ENCODE measurements at regions not wholly inside any gene's neighbourhood (a gene's known extent, or its start where the extent isn't known, plus 50 kb on each side); places are given as distances from the start of the nearest gene placed in this dataset.

- Histone ChIP-seq H3K9me3 (ENCODE audit: control insufficient read depth, insufficient read depth, low read depth, low read length) (no peaks in the 10 kb centered on the region), H3K36me3 (ENCODE audit: control insufficient read depth in 2 of 2, insufficient read depth in 1 of 2, low read length in 2 of 2) (no peaks in the 10 kb centered on the region), H3K4me3 (ENCODE audit: low read depth, low read length) (no peak overlapping the region), H3K4me1 (ENCODE audit: control insufficient read depth, insufficient read depth, low read length) (no peaks in the 10 kb centered on the region), H3K27ac (ENCODE audit: extremely low read depth, low read depth, low read length) (no peak overlapping the region)
- TF ChIP-seq, protein P1, sequence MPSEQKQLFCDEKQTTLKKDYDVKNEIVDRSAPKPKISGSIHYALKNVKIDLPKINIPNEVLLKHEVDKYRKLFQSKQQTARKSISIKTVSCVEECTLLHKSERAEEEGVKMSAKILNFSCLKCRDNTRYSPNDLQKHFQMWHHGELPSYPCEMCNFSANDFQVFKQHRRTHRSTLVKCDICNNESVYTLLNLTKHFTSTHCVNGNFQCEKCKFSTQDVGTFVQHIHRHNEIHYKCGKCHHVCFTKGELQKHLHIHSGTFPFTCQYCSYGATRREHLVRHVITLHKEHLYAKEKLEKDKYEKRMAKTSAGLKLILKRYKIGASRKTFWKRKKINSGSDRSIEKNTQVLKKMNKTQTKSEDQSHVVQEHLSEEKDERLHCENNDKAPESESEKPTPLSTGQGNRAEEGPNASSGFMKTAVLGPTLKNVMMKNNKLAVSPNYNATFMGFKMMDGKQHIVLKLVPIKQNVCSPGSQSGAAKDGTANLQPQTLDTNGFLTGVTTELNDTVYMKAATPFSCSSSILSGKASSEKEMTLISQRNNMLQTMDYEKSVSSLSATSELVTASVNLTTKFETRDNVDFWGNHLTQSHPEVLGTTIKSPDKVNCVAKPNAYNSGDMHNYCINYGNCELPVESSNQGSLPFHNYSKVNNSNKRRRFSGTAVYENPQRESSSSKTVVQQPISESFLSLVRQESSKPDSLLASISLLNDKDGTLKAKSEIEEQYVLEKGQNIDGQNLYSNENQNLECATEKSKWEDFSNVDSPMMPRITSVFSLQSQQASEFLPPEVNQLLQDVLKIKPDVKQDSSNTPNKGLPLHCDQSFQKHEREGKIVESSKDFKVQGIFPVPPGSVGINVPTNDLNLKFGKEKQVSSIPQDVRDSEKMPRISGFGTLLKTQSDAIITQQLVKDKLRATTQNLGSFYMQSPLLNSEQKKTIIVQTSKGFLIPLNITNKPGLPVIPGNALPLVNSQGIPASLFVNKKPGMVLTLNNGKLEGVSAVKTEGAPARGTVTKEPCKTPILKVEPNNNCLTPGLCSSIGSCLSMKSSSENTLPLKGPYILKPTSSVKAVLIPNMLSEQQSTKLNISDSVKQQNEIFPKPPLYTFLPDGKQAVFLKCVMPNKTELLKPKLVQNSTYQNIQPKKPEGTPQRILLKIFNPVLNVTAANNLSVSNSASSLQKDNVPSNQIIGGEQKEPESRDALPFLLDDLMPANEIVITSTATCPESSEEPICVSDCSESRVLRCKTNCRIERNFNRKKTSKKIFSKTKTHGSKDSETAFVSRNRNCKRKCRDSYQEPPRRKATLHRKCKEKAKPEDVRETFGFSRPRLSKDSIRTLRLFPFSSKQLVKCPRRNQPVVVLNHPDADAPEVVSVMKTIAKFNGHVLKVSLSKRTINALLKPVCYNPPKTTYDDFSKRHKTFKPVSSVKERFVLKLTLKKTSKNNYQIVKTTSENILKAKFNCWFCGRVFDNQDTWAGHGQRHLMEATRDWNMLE (tag by site-specific recombination; conservative IDR thresholded peaks at IDR 0.05; ENCODE audit: low read depth), result no peak
- no peak for TF ChIP-seq ZNF660 (tag by site-specific recombination; IDR thresholded peaks at IDR 0.05)
- TF ChIP-seq ZNF785 (tag by site-specific recombination; IDR thresholded peaks at IDR 0.05), result no peak
- ChIA-PET POLR2A (no interaction called here), CTCF (no interaction called here)
These were observed 854.9 kb upstream of the HTR2C start for GRCh38 chrX:113728937-113729336.

DNA sequence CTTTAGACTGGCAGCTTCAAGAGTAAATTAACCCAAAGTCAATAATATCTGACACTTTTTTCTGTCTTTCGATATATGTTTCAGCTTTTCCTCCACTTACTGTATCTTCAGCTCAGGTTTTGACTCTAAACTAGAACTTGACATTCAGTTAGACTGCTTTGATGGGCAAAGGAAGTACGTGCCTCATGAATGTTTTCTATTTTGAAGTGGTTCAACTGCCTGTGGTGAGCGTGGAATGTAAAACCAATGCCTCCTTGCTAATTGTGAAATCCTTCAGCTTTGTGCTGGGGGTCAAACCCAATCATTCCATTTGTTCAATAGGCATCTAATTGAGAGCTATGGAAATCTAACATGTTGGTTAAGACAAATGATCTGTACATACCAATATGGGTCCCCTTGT lies 857.0 kb upstream of the HTR2C start:
- POLR2A ChIA-PET, result no interaction called here
- H3K9me3 ChIP-seq (ENCODE audit: control insufficient read depth, insufficient read depth, low read depth, low read length), result no peaks in the 10 kb centered on the region
- H3K4me1 ChIP-seq (ENCODE audit: control insufficient read depth, insufficient read depth, low read length), result no peaks in the 10 kb centered on the region
- no peaks in the 10 kb centered on the region for H3K36me3 ChIP-seq (ENCODE audit: control insufficient read depth in 2 of 2, insufficient read depth in 1 of 2, low read length in 2 of 2)
- H3K27ac ChIP-seq (ENCODE audit: extremely low read depth, low read depth, low read length), result no peak overlapping the region
- CTCF ChIA-PET, result no interaction called here
- no peak for TF ChIP-seq GLIS2 (tag by site-specific recombination; IDR thresholded peaks at IDR 0.05)
- no peak for TF ChIP-seq ZSCAN23 (tag by site-specific recombination; IDR thresholded peaks at IDR 0.05)
- TF ChIP-seq ZNF658 (tag by site-specific recombination; IDR thresholded peaks at IDR 0.05), result no peak
- TF ChIP-seq, protein P2, sequence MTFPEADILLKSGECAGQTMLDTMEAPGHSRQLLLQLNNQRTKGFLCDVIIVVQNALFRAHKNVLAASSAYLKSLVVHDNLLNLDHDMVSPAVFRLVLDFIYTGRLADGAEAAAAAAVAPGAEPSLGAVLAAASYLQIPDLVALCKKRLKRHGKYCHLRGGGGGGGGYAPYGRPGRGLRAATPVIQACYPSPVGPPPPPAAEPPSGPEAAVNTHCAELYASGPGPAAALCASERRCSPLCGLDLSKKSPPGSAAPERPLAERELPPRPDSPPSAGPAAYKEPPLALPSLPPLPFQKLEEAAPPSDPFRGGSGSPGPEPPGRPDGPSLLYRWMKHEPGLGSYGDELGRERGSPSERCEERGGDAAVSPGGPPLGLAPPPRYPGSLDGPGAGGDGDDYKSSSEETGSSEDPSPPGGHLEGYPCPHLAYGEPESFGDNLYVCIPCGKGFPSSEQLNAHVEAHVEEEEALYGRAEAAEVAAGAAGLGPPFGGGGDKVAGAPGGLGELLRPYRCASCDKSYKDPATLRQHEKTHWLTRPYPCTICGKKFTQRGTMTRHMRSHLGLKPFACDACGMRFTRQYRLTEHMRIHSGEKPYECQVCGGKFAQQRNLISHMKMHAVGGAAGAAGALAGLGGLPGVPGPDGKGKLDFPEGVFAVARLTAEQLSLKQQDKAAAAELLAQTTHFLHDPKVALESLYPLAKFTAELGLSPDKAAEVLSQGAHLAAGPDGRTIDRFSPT (tag by site-specific recombination; IDR thresholded peaks at IDR 0.05), result no peak
- no peak for TF ChIP-seq ZNF423 (tag by site-specific recombination; IDR thresholded peaks at IDR 0.05)
- no peak for TF ChIP-seq PRDM6 (tag by site-specific recombination; IDR thresholded peaks at IDR 0.05)
- no peak for TF ChIP-seq ZNF174 (tag by site-specific recombination; IDR thresholded peaks at IDR 0.05)
- TF ChIP-seq ZNF366 (tag by site-specific recombination; conservative IDR thresholded peaks at IDR 0.05), result no peak
- no peak for TF ChIP-seq ZNF280D (tag by site-specific recombination; IDR thresholded peaks at IDR 0.05)
- TF ChIP-seq SP2 (tag by site-specific recombination; IDR thresholded peaks at IDR 0.05), result no peak
- TF ChIP-seq ZNF670 (tag by site-specific recombination; IDR thresholded peaks at IDR 0.05; ENCODE audit: low read depth), result no peak
- H3K4me3 ChIP-seq (ENCODE audit: low read depth, low read length), result no peak overlapping the region

Data from HEK293 (cell line).